Ascending aorta (tissue), 2 donors: ENCODE measurements at regions not wholly inside any gene's neighbourhood (a gene's known extent, or its start where the extent isn't known, plus 50 kb on each side); places are given as distances from the start of the nearest gene placed in this dataset.

Experiments
- DNase-seq, 2 donors: peaks; one replicate each; pipeline ENCODE4 v3.0.0-alpha.2; 2019; ENCODE audit warnings: low spot score in 2 of 2
- H3K27ac ChIP-seq, 2 donors: fragments of 200-600 bp; sonication (generic); one replicate each; pipeline ENCODE4 v1.5.1; 2016 to 2017; ENCODE audit warnings: mild to moderate bottlenecking in 1 of 2
- H3K27me3 ChIP-seq: fragments of 200-600 bp; sonication (generic); one replicate; pipeline ENCODE4 v1.5.1; 2017
- H3K36me3 ChIP-seq, 2 donors: fragments of 200-600 bp; sonication (generic); one replicate each; pipeline ENCODE4 v1.5.1; 2016
- H3K4me1 ChIP-seq, 2 donors: fragments of 200-600 bp; sonication (generic); one replicate each; pipeline ENCODE4 v1.5.1; 2016 to 2017; ENCODE audit warnings: mild to moderate bottlenecking in 1 of 2
- H3K4me3 ChIP-seq, 2 donors: fragments of 200-600 bp; sonication (generic); one replicate each; pipeline ENCODE4 v1.5.1; 2016 to 2017; ENCODE audit warnings: mild to moderate bottlenecking in 1 of 2
- H3K9me3 ChIP-seq, 2 donors: fragments of 200-600 bp; sonication (generic); one replicate each; pipeline ENCODE4 v1.5.1; 2016
- intact Hi-C: fragments of 100-400 bp; cut with DNase I; formaldehyde crosslinking; loops from one replicate; pipeline ENCODE4 v1.15.1; 2023
- TF ChIP-seq, protein P1 (sequence below), 3 experiments: fragments of 200-600 bp in 2 of 3; fragments of 450-650 bp in 1 of 3; sonication (generic) in 2 of 3; IDR thresholded peaks; one replicate each; pipeline ENCODE4 v1.5.1; 2016 to 2019; ENCODE audit warnings: antibody characterized with exemption in 3 of 3, mild to moderate bottlenecking in 1 of 3, moderate library complexity in 1 of 3

DNA sequence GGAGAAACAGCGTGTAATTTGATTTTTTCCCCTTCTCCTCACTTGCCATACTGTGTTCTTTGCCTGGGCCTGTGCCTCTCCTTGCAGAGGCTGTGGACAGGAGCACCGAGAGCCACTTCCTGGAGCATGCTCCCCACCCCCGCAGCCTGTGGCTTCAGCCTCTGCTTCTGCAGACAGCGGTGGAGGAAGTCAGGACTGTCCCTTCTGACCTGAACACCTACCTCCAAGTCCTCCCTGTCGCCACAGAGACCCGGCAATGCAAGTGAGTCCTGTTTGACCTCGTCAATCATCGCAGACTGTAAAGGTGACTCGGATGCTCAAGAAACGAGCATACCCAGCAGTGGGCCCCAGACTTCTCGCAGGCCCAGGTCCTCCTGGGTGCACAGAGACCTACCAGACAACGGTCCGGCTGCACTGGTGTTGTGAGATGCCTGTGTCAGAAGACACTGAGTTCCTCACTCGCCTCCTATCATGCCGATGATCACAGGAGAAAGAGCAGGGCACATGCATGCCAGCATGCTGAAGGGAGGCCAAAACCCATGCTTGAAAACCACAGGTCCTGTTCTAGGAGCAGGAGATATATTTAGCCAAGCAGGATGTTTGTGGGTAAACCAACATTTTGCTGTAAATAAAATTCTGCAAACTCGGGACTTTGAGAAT, 198.8 kb downstream of the AUH start:
- Histone ChIP-seq H3K27ac (peak overlapping the region in 1 of 2 donors; percentile 42), H3K36me3 (no peaks in the 10 kb centered on the region), H3K4me1 (peaks cover 0 to 7% of the 10 kb centered on the region in 2 donors), H3K9me3 (no peaks in the 10 kb centered on the region), H3K27me3 (no peaks in the 10 kb centered on the region), H3K4me3 (no peak overlapping the region)
- TF ChIP-seq, protein P1, sequence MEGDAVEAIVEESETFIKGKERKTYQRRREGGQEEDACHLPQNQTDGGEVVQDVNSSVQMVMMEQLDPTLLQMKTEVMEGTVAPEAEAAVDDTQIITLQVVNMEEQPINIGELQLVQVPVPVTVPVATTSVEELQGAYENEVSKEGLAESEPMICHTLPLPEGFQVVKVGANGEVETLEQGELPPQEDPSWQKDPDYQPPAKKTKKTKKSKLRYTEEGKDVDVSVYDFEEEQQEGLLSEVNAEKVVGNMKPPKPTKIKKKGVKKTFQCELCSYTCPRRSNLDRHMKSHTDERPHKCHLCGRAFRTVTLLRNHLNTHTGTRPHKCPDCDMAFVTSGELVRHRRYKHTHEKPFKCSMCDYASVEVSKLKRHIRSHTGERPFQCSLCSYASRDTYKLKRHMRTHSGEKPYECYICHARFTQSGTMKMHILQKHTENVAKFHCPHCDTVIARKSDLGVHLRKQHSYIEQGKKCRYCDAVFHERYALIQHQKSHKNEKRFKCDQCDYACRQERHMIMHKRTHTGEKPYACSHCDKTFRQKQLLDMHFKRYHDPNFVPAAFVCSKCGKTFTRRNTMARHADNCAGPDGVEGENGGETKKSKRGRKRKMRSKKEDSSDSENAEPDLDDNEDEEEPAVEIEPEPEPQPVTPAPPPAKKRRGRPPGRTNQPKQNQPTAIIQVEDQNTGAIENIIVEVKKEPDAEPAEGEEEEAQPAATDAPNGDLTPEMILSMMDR (IDR thresholded peaks at IDR 0.05) = no peak
- peak; percentile 24 to 72 for DNase-seq
- intact Hi-C loops = no loop called here

DNA sequence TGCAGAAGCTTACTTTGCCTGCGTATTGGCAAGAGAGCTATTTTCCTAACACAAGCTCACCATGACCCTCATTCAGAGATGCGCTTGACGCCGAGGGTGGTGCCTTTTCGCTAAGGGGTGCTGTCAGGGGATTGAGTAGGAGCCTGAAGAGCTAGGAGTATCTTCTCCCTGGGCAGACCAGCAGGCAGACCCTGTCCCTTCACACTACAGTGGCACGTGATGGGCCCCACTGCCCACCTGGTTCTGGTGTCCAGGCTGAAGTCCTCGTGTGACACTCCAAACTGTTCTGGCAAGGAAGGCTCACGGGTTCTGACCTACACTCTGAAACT, 198.3 kb downstream of the AUH start:
- intact Hi-C loops = no loop called here
- peak overlapping the region in 1 of 2 donors; percentile 21 for H3K27ac ChIP-seq
- DNase-seq = peak in 1 of 2 donors; percentile 55
- no peaks in the 10 kb centered on the region for H3K27me3 ChIP-seq
- H3K4me3 ChIP-seq = no peak overlapping the region
- H3K36me3 ChIP-seq = no peaks in the 10 kb centered on the region
- peaks cover 0 to 7% of the 10 kb centered on the region in 2 donors for H3K4me1 ChIP-seq
- H3K9me3 ChIP-seq = no peaks in the 10 kb centered on the region
- TF ChIP-seq, protein P1 (IDR thresholded peaks at IDR 0.05) = no peak

DNA sequence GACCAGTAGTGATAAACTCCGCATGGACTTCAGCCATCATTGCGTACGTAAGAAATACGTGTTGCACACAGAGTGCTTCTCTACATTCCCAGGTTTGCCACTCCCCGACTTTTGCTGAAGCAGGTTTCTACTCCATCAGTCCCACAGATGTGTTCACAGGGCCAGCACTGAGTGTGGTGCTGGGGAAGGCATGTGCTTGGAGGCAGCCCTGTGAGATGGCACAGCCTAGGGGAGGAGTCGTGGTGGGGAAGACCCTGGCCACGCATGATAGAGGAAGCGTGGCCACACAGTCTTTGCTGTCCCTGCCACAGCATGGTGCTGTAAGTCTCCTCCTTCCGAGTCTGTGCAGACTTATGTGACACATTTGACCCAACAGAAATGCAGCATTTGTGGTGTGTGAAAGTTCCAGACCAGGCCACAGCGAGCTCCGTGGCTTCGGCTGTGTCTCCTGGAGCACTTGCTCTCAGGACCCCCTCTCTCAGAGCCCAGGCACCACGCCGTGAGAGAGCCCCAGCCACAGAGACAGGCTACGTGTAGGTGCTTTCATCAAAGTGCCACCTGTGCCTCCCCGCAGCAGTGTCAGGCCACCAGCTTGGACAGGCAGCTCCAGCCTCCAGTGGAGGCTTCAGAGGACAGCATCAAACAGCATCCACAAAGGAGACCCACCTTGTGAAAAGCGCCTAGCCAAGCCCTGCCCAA, 197.8 kb downstream of the AUH start:
- H3K9me3 ChIP-seq = no peaks in the 10 kb centered on the region
- H3K36me3 ChIP-seq = no peaks in the 10 kb centered on the region
- TF ChIP-seq, protein P1 (IDR thresholded peaks at IDR 0.05) = no peak
- H3K4me1 ChIP-seq = peaks cover 0 to 7% of the 10 kb centered on the region in 2 donors
- H3K4me3 ChIP-seq = no peak overlapping the region
- H3K27me3 ChIP-seq = no peaks in the 10 kb centered on the region
- DNase-seq = peak in 1 of 2 donors; percentile 64
- intact Hi-C loops = no loop called here
- H3K27ac ChIP-seq = peak overlapping the region in 1 of 2 donors; percentile 21
